SU-DHL-6 (cell line): ENCODE measurements at regions not wholly inside any gene's neighbourhood (a gene's known extent, or its start where the extent isn't known, plus 50 kb on each side); places are given as distances from the start of the nearest gene placed in this dataset.

Experiments used
- EZH2phosphoT487 ChIP-seq: fragments of 200-600 bp; sonication (generic), shearing (Covaris generic); conservative IDR thresholded peaks from 2 replicates; pipeline ENCODE4 v1.6.1; 2018; ENCODE audit warnings: mild to moderate bottlenecking, antibody characterized with exemption, low read length, moderate library complexity, mixed read lengths
- TF ChIP-seq, protein P1 (sequence below): fragments of 200-600 bp; sonication (generic); IDR thresholded peaks from one replicate; pipeline ENCODE4 v1.5.1; 2017; ENCODE audit warnings: antibody characterized with exemption, mild to moderate bottlenecking, low read length, moderate library complexity; ENCODE audit not compliant: insufficient read depth, poor library complexity, severe bottlenecking

DNA sequence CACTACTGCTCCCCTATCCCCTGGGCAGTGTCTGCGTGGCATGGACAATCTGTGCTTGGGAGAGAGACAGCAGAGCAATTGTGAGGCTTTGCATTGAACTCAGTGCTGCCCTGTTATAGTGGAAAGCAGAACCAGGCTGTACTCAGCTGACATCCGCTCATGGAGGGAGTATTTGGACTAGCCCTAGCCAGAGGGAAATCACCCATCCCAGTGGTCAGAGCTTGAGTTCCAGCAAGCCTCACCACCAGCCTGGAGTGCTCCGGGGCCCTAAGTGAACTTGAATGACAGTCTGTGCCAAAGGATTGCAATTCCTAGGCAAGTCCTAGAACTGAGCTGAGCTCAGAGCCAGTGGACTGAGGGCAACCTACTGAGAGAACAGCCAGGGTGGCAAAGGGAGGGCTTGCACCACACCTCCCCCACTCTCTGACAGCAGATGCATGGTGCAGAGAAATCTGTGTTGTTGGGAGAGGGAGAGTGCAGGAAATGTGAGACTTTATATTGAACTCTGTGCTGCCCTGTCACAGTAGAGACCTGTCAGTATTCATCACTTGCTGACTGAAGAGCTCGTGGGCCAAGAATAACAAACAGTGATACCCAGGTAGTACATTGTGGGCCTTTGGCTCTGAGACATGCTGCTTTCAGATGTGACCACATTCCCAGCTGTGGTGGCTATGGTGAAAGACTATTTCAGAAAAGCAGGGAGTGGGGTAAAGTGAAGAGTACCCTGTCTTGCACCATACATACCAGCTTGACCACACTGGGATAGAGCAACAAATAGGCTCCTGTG, 107.7 kb upstream of the SLC5A9 start:
- TF ChIP-seq, protein P1, sequence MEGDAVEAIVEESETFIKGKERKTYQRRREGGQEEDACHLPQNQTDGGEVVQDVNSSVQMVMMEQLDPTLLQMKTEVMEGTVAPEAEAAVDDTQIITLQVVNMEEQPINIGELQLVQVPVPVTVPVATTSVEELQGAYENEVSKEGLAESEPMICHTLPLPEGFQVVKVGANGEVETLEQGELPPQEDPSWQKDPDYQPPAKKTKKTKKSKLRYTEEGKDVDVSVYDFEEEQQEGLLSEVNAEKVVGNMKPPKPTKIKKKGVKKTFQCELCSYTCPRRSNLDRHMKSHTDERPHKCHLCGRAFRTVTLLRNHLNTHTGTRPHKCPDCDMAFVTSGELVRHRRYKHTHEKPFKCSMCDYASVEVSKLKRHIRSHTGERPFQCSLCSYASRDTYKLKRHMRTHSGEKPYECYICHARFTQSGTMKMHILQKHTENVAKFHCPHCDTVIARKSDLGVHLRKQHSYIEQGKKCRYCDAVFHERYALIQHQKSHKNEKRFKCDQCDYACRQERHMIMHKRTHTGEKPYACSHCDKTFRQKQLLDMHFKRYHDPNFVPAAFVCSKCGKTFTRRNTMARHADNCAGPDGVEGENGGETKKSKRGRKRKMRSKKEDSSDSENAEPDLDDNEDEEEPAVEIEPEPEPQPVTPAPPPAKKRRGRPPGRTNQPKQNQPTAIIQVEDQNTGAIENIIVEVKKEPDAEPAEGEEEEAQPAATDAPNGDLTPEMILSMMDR: no peak
- TF ChIP-seq EZH2phosphoT487: no peak
